DND-41 (cell line): ENCODE measurements at regions not wholly inside any gene's neighbourhood (a gene's known extent, or its start where the extent isn't known, plus 50 kb on each side); places are given as distances from the start of the nearest gene placed in this dataset.

Source experiments
- CTCF ChIP-seq: IDR thresholded peaks from 2 replicates; pipeline ENCODE4 v1.5.1; 2012; ENCODE audit warnings: borderline replicate concordance, low read length, moderate library complexity, mild to moderate bottlenecking; ENCODE audit not compliant: poor library complexity, severe bottlenecking; ENCODE audit errors: extremely low read depth
- EZH2 ChIP-seq: IDR thresholded peaks from 3 replicates; pipeline ENCODE4 v1.6.1; 2012; ENCODE audit warnings: borderline replicate concordance, low read depth, mild to moderate bottlenecking, moderate library complexity, low read length, inconsistent platforms; ENCODE audit not compliant: severe bottlenecking

GRCh38 chr6:120498711-120499110 is 835.6 kb downstream of the TBC1D32 start:
- TF ChIP-seq CTCF, result no peak
- no peak for TF ChIP-seq EZH2
